DMS53 (cell line): ENCODE measurements at regions not wholly inside any gene's neighbourhood (a gene's known extent, or its start where the extent isn't known, plus 50 kb on each side); places are given as distances from the start of the nearest gene placed in this dataset.

ENCODE experiments used
- DNase-seq: peaks from one replicate; lab custom pipeline; 2025; lab: John Stamatoyannopoulos, UW

DNA sequence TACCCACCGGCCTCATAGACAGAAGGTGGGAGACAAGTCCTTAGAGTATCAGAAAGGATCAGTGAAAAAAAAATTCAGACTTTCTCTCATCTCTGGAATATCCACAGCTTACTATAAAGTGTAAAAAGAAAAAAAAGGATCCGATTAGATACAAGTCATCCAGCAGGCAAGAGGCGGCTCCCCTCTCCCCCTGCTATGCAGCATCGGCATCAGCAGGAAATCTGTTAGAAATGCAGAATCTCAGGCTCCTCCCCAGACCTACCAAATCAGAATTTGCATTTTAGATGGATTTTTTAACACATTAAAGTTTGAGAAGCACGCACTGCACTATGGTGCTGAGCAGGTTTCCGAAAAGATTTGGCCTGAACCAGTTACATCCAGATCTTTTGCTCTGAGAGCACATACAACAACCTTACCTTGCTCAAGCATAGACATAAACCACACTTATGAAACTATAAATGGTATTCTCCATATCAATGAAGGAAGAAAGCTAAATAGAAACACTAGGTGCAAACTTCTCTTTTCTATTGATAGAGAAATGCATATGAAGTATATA lies 117.0 kb upstream of the POU3F2 start:
- DNase-seq: no peak

DNA sequence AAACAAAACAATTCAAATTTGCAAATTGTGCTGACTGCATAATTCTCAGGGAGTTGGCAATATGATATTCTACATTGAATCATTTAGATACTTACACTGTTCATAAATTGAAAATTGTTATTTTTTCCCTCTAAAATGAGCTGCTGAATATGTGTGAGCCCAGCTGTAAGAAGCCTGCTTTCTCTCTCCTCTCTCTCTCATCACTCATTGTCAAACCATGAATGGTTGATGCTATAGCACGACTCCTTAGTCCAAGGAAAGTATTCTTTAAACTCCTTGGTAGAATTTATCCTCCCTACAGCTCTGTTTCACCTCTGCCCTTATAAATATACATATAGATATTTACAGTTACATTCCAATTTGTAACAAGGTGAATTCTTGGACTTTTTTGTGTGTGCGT lies 116.4 kb upstream of the POU3F2 start:
- no peak for DNase-seq

DNA sequence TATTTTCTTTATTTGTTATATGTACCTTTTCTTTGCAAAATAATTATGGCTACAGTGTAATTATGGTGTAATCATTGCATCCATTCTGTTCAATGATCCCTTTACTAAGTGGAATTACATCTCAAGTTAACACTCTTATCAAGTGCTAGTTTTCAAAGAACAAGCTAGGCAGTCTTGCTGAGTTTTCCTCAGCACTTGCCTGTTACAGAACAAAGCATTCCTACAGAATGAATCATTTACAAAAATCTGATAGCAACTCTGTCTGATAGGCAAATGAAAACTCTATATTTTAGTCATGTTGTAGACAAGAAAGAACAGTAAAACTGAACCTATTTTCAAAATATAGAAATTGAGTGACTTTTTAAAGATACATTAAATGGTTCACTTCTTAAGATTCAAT lies 109.8 kb upstream of the POU3F2 start:
- DNase-seq: no peak

DNA sequence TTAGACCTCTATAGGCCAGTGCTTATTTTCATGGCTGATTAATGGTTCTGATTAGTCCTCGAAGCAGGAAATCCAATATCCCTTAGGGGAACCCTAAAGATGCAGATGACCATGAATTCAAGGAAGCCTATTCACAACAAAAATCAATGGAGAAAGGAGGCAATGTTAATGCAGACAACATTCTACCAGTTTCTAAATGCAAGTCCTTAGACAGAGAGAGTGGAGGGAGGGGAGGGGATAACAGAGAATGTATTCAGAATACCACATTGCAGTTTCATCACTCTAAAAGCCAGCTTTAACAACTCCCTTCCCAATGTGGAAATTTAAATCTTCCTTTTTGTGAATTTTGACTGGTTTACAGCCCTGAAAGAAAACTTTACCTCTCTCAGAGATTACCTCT lies 87.1 kb upstream of the POU3F2 start:
- DNase-seq: no peak

DNA sequence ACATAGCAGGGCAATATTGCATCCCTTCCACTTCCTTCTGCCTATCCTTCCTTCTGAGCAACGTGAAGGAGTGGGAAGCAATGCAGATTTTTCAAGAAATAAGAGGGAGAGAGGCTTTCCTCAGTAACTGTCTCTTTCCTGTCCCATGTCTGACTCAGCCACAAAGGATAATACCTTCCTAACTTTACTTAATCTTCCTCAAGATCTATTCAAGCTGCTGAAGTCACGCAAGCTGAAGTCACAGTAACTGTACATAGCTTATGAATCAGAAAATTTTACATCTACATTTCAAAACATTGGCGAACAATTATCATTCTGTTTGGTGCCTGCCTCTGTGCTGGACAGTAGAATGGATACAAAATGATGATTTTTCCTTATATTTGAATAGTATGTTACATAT lies 86.4 kb upstream of the POU3F2 start:
- DNase-seq: no peak

DNA sequence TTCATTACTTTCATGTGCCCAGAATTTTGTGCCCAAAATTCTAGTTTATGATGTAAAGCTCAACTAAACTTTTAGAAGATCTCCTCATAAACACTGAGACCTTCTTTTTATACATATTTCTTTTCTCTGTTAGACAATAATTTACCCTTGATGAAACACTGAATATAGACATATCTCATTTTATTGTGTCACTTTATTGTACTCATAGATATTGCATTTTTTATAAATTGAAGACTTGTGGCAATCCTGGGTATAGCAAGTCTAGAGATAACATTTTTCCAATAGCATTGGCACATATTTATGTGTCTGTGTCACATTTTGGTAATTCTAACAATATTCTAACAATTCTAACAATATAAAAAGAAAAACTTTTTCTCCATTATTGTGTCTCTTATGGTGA lies 74.9 kb upstream of the POU3F2 start:
- peak; percentile 12 for DNase-seq

DNA sequence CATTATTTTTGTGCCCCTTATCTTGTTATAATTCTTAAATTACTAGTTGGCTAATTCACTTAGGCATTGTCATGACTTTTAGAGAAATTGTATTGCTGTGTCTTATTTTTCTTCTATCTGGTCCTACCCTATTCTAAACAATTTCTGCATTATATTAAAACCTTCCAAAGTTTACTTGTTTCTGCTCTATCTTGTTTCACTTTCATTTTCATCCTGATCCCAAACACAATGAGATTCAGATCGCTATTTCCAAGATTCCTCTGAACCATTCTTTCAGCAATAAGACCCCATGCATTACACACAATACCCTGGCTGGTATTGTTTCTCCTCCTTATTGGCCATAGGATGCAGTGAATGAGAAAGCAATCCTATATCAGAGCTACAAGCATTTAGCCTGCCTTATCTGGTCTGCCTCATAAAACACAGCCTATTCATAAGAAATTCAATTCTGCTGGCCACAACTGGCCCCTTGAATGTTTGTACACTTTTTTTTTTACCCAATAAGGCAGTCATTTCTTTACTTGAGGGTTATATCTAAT lies 69.9 kb upstream of the POU3F2 start:
- DNase-seq: no peak

DNA sequence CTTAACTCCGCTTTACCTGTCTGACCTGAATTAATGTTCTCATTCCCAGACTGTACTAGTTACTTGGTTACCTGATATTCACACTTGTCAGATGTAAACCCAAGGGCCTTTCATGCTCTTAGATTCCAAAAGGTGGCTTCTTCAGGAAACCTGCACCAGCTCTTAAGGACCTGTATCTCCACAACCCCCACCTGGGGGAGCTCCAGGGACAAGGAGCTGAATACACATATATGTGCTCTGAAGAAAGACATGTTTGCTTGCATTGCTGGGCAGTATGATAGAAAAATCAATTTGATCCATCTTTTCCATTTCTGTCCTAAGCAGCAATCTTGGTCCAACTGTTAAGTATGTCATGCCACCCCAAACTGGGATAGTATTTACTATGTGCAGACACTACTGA lies 64.8 kb upstream of the POU3F2 start:
- peak; percentile 74 for DNase-seq

DNA sequence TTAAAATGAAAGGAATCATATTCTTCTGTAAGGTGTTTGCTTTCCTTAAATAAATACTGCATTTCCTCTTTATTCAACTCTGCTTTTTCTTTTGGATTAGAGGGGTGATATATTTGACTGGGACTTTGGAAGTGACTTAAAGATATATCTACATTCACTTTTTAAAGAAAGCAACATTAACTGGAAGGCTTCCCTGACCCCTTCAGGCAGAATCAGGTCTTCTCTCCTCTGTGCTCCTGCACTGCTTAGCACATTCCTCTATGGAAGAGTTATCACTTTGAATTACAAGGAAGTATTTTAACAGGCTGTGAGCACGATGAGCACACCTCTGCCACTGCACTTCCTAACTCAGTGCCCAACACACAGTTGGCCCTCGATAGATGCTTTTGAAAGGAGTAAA lies 59.2 kb upstream of the POU3F2 start:
- peak; percentile 8 for DNase-seq

DNA sequence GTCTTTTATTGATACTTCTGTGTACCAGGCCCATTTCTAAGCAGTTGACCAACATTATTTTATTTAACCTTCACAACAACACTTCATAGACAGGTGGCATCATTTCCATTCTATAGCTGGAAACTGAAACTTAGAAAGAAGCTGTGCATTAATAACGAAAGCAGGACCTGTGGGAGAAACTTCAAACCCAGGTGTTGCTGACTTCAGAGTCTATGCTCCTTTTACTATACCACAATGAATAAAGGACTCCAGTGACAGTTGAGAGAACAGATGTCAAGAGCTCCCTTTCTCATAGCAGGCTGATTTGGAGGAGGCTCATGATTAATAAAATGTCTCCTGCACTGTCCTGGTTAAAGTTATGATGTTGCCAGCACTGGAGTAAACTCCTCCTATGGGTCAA lies 56.6 kb upstream of the POU3F2 start:
- no peak for DNase-seq

DNA sequence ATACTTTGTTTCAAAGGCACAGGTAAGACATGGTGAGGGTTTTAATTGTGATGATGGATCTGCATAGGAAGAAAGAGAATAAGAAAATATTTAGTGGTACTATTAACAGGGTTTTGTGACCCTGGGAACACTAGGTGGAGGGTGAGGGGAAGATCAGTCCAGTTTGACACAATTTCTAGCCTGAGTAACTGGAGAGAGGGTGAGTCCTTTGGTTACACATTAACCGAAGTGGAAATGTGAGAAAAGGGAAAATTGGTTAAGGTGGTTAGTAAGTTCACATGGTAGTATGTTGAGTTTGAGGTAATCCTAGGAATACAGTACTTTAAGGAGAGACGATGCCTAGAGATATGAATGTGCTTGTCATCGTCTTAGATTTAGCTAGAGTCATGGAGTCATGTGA lies 54.8 kb upstream of the POU3F2 start:
- peak; percentile 62 for DNase-seq

DNA sequence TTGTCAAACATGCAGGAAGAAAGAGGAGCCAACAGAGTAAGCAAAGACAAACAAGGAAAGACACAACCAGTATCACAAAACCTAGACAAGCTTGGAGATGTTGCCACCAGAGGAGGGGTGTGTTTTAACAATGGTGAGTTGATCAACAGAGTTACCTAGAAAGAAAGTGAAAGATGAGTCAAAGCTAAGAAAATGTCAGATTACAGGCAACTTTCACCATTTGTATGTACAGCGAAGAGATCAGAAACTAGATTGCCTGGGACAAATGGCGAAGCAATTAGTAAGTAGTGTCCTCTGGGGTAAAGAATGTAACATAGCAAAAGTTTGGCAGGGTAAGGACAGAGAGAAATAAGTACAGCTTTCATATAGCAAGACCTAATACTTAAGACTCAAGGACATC lies 51.6 kb upstream of the POU3F2 start:
- DNase-seq: no peak

DNA sequence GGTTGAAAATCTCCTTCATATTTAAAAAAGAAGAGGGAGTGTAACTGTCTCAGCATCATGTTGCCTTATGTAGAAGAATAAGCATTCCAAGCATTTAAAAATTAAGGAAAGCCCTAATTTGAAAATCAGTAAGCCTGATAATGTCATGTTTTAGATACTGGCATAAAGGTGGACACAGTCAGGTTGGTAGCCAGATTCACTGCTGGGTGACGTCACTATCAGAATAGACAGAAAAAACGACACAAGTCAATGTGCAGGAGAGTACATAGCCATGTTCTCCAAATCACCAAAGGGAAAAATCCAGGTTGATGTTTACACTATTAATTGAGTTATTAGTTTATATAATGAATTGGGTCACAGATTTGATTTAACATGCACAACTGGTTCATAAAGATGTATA lies 50.8 kb upstream of the POU3F2 start:
- DNase-seq: no peak
